HG03460 (cell line): ENCODE measurements at regions not wholly inside any gene's neighbourhood (a gene's known extent, or its start where the extent isn't known, plus 50 kb on each side); places are given as distances from the start of the nearest gene placed in this dataset.
"Not testable (repeated sequence)": the region's sequence is repeated elsewhere in the genome, so short reads cannot be mapped to it uniquely, and the experiment has no call there.

Experiments
- ATAC-seq: cut with Tn5 transposase; IDR thresholded peaks from one replicate; pipeline ENCODE4 v1.9.1; 2021; ENCODE audit not compliant: unreplicated experiment

GRCh38 chr10:25076506-25077177, 60.2 kb downstream of the THNSL1 start:
- no peak for ATAC-seq

GRCh38 chr10:25078658-25079431, 62.4 kb downstream of the THNSL1 start:
- no peak for ATAC-seq

GRCh38 chr10:25080880-25081581, 64.6 kb downstream of the THNSL1 start:
- peak; percentile 84 for ATAC-seq

- ATAC-seq = no peak
Measured at GRCh38 chr10:25082276-25083204, 66.1 kb downstream of the THNSL1 start.

GRCh38 chr10:25083546-25084111, 67.2 kb downstream of the THNSL1 start:
- no peak for ATAC-seq

GRCh38 chr10:25084447-25084846, 68.0 kb downstream of the THNSL1 start:
- no peak for ATAC-seq

GRCh38 chr10:25094590-25094989, 78.2 kb downstream of the THNSL1 start:
- no peak for ATAC-seq

- no peak for ATAC-seq
Measured at GRCh38 chr10:25097669-25098411, 77.0 kb upstream of the GPR158 start.

- no peak for ATAC-seq
Measured at GRCh38 chr10:25100141-25100540, 74.7 kb upstream of the GPR158 start.

- ATAC-seq = no peak
Measured at GRCh38 chr10:25101461-25102146, 73.2 kb upstream of the GPR158 start.

- ATAC-seq = no peak
Measured at GRCh38 chr10:25102147-25102822, 72.5 kb upstream of the GPR158 start.

- no peak for ATAC-seq
Measured at GRCh38 chr10:25103703-25104102, 71.1 kb upstream of the GPR158 start.

- ATAC-seq = no peak
Measured at GRCh38 chr10:25104441-25104840, 70.4 kb upstream of the GPR158 start.

GRCh38 chr10:25105262-25105661, 69.5 kb upstream of the GPR158 start:
- ATAC-seq = no peak

GRCh38 chr10:25105743-25106260, 69.0 kb upstream of the GPR158 start:
- no peak for ATAC-seq

- ATAC-seq = no peak
Measured at GRCh38 chr10:25107756-25108155, 67.0 kb upstream of the GPR158 start.

GRCh38 chr10:25109896-25110295, 64.9 kb upstream of the GPR158 start:
- ATAC-seq = not testable (repeated sequence)

- no peak for ATAC-seq
Measured at GRCh38 chr10:25112016-25112415, 62.8 kb upstream of the GPR158 start.
